B cell (primary cell): ENCODE measurements at regions not wholly inside any gene's neighbourhood (a gene's known extent, or its start where the extent isn't known, plus 50 kb on each side); places are given as distances from the start of the nearest gene placed in this dataset.

Experiments used
- ATAC-seq: fragments of 200-7000 bp; cut with Tn5 transposase; one replicate; pipeline ENCODE4 v1.10.0; 2021; ENCODE audit warnings: low read depth, mild to moderate bottlenecking, moderate number of reproducible peaks, moderate library complexity
- CTCF ChIA-PET: fragments of 350-600 bp; sonication (Branson Sonifier 250); formaldehyde crosslinking; loops from one replicate; lab custom pipeline; 2021; ENCODE audit warnings: antibody characterized with exemption, inconsistent platforms; lab: Charles Lee
- POLR2A ChIA-PET: fragments of 350-600 bp; sonication (Branson Sonifier 250); formaldehyde crosslinking; loops from one replicate; lab custom pipeline; 2021; ENCODE audit warnings: antibody characterized with exemption; lab: Charles Lee
- DNase-seq: peaks from one replicate; pipeline ENCODE4 v3.0.0; 2013
- H2AFZ ChIP-seq: 2 replicates; pipeline ENCODE4 v1.6.1; 2012; ENCODE audit warnings: mild to moderate bottlenecking, low read depth, low read length; ENCODE audit not compliant: insufficient read depth, poor library complexity, severe bottlenecking
- H3K27ac ChIP-seq, 2 donors: 1 replicate in 1 of 2; 2 replicates in 1 of 2; pipeline ENCODE4 v1.5.1; 2012 to 2013; ENCODE audit warnings: low read length in 2 of 2, mild to moderate bottlenecking in 2 of 2, moderate library complexity in 1 of 2
- H3K27me3 ChIP-seq, 4 experiments: fragments of 200-600 bp in 1 of 4; sonication (generic) in 1 of 4; replicated peaks in 1 of 4; 1 replicate in 2 of 4; 2 replicates in 2 of 4; pipeline versions ENCODE4 v1.6.1 to v1.7.0; 2013 to 2016; ENCODE audit warnings: low read length in 3 of 4, mild to moderate bottlenecking in 2 of 4, mixed read lengths in 1 of 4, moderate library complexity in 1 of 4; ENCODE audit not compliant: insufficient read depth in 4 of 4, control insufficient read depth in 3 of 4; ENCODE audit errors: control extremely low read depth in 1 of 4
- H3K36me3 ChIP-seq, 2 experiments: replicated peaks in 1 of 2; 1 replicate in 1 of 2; 2 replicates in 1 of 2; pipeline versions ENCODE4 v1.6.1 to v1.7.1; 2013; ENCODE audit warnings: low read length in 1 of 2; ENCODE audit not compliant: insufficient read depth in 2 of 2, control insufficient read depth in 1 of 2; ENCODE audit errors: control extremely low read depth in 1 of 2, extremely low read depth in 1 of 2
- H3K4me1 ChIP-seq, 2 donors: fragments of 200-600 bp in 1 of 2; sonication (generic) in 1 of 2; 1 replicate in 1 of 2; 2 replicates in 1 of 2; pipeline versions ENCODE4 v1.5.1 to v1.6.1; 2013 to 2017; ENCODE audit warnings: low read length in 2 of 2; ENCODE audit not compliant: control insufficient read depth in 2 of 2, insufficient read depth in 2 of 2
- H3K4me2 ChIP-seq: replicated peaks from 2 replicates; pipeline ENCODE3; 2012; ENCODE audit warnings: mild to moderate bottlenecking, low read depth, low read length; ENCODE audit not compliant: poor library complexity, severe bottlenecking
- H3K4me3 ChIP-seq, 5 experiments: fragments of 200-600 bp in 1 of 5; sonication (generic) in 1 of 5; 1 replicate in 3 of 5; 2 replicates in 2 of 5; pipeline versions ENCODE4 v1.5.1 to v1.7.0; 2011 to 2016; ENCODE audit warnings: low read length in 4 of 5, mild to moderate bottlenecking in 4 of 5, low read depth in 2 of 5, control low read depth in 1 of 5, moderate library complexity in 1 of 5; ENCODE audit not compliant: insufficient read depth in 1 of 5; ENCODE audit errors: control extremely low read depth in 1 of 5, extremely low read depth in 1 of 5
- H3K79me2 ChIP-seq: fragments of 200-600 bp; sonication (generic); one replicate; pipeline ENCODE4 v1.6.0; 2016; ENCODE audit warnings: low read length; ENCODE audit not compliant: control insufficient read depth, insufficient read depth
- H3K9ac ChIP-seq: fragments of 200-600 bp; sonication (generic); 2 replicates; pipeline ENCODE4 v1.6.1; 2017; ENCODE audit warnings: mild to moderate bottlenecking, low read length, moderate library complexity
- H3K9me3 ChIP-seq, 3 donors: one replicate each; pipeline versions ENCODE4 v1.6.1 to v1.7.1; 2013; ENCODE audit warnings: low read length in 2 of 3; ENCODE audit not compliant: control insufficient read depth in 2 of 3, insufficient read depth in 1 of 3; ENCODE audit errors: control extremely low read depth in 1 of 3
- H4K20me1 ChIP-seq: 2 replicates; pipeline ENCODE4 v1.6.0; 2012; ENCODE audit warnings: mild to moderate bottlenecking, low read length; ENCODE audit not compliant: insufficient read depth, control insufficient read depth, poor library complexity, severe bottlenecking
- H3K27ac Mint-ChIP-seq: one replicate; pipeline ENCODE4 v1.8.0; 2021; ENCODE audit warnings: mixed read lengths
- H3K27me3 Mint-ChIP-seq: one replicate; pipeline ENCODE4 v1.8.0; 2021; ENCODE audit warnings: mixed read lengths
- H3K4me1 Mint-ChIP-seq: one replicate; pipeline ENCODE4 v1.8.0; 2021; ENCODE audit warnings: mixed read lengths
- H3K4me3 Mint-ChIP-seq: one replicate; pipeline ENCODE4 v1.8.0; 2021; ENCODE audit warnings: mixed read lengths
- H3K9me3 Mint-ChIP-seq: one replicate; pipeline ENCODE4 v1.8.0; 2022; ENCODE audit warnings: mixed read lengths; ENCODE audit not compliant: insufficient read depth
- EZH2 ChIP-seq: IDR thresholded peaks from 2 replicates; pipeline ENCODE4 v1.6.1; 2012; ENCODE audit warnings: borderline replicate concordance, low read depth, mild to moderate bottlenecking, moderate library complexity, low read length; ENCODE audit not compliant: insufficient read depth, poor library complexity, severe bottlenecking
- WGBS: methylation state at CpG from one replicate; pipeline ENCODE4 v1.1.5; 2013; ENCODE audit warnings: missing lambda C conversion rate; ENCODE audit not compliant: insufficient coverage; 5-methylcytosine and 5-hydroxymethylcytosine counted together
- intact Hi-C: fragments of 100-400 bp; cut with micrococcal nuclease; formaldehyde crosslinking; loops from one replicate; pipeline ENCODE4 v1.10.0; 2022
- TF ChIP-seq, protein P1 (sequence below): fragments of 200-600 bp; IDR thresholded peaks from one replicate; pipeline ENCODE4 v1.8.0; 2022; ENCODE audit warnings: antibody characterized with exemption, mild to moderate bottlenecking

DNA sequence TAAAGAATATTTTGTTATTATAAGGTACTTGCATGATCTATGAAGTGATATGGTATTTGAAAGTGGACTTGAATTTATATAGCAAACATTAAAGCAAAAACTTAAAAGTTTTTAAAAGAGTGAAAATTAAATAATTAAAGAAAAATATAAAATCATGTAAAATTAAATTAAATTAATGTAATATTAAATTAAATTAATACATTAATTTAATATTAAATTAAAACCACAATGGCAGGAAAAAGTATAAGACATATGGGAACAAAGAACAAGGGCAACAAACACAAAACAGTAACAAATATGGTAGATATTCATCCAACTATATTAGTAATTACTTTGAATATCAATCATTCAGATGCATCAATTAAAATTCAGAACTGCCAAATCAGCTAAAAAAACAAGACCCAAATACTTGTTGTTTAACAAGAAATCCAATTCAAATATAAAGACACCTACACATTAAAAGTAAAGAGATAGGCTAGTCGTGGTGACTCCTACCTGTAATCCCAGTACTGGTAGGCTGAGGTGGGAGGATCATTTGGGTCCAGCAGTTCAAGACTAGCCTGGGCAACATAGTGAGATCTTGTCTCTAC, 992.2 kb upstream of the MIR17HG start:
- ATAC-seq: no peak
- no peak overlapping the region for H3K9ac ChIP-seq
- CTCF ChIA-PET: no interaction called here

DNA sequence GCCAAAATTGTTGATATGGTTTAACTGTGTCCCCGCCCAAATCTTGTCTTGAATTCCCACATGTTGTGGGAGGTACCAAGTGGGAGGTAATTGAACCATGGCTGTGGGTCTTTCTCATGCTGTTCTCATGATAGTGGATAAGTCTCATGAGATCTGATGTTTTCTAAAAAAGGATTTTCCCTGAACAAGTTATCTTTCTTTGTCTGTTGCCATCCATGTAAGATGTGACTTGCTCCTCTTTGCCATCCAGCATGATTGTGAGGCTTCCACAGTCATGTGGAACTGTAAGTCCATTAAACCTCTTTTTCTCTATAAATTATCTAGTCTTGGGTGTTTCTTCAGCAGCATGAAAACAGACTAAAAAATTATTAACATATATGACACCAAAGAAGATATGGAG, 986.7 kb upstream of the MIR17HG start:
- Mint-ChIP-seq H3K9me3 (peaks cover 13% of the 10 kb centered on the region), H3K4me1 (no peaks in the 10 kb centered on the region), H3K27ac (no peak overlapping the region), H3K27me3 (no peaks in the 10 kb centered on the region), H3K4me3 (no peak overlapping the region)
- ChIA-PET POLR2A (no interaction called here), CTCF (no interaction called here)
- Histone ChIP-seq H3K9ac (no peak overlapping the region), H3K27ac (no peak overlapping the region), H3K4me1 (no peaks in the 10 kb centered on the region), H3K36me3 (no peaks in the 10 kb centered on the region), H3K9me3 (peaks cover 0 to 3% (median 0%) of the 10 kb centered on the region in 3 donors), H3K4me3 (no peak overlapping the region), H3K4me2 (no peak overlapping the region), H4K20me1 (no peaks in the 10 kb centered on the region), H3K27me3 (no peaks in the 10 kb centered on the region), H2AFZ (no peak overlapping the region), H3K79me2 (no peaks in the 10 kb centered on the region)
- TF ChIP-seq EZH2: no peak
- TF ChIP-seq, protein P1, sequence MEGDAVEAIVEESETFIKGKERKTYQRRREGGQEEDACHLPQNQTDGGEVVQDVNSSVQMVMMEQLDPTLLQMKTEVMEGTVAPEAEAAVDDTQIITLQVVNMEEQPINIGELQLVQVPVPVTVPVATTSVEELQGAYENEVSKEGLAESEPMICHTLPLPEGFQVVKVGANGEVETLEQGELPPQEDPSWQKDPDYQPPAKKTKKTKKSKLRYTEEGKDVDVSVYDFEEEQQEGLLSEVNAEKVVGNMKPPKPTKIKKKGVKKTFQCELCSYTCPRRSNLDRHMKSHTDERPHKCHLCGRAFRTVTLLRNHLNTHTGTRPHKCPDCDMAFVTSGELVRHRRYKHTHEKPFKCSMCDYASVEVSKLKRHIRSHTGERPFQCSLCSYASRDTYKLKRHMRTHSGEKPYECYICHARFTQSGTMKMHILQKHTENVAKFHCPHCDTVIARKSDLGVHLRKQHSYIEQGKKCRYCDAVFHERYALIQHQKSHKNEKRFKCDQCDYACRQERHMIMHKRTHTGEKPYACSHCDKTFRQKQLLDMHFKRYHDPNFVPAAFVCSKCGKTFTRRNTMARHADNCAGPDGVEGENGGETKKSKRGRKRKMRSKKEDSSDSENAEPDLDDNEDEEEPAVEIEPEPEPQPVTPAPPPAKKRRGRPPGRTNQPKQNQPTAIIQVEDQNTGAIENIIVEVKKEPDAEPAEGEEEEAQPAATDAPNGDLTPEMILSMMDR: no peak
- no peak for ATAC-seq
- intact Hi-C loops: no loop called here
- DNase-seq: no peak
- 100% methylated on average over 1 of the region's 1 CpG for WGBS

More for the DNA sequence above, 992.2 kb upstream of the MIR17HG start:
- DNase-seq: no peak
- no peak overlapping the region for H3K27ac ChIP-seq
- no peak overlapping the region for H3K4me3 ChIP-seq
- intact Hi-C loops: no loop called here
- WGBS: no CpG with 5 or more reads among the region's 1 CpG
- no peaks in the 10 kb centered on the region for H4K20me1 ChIP-seq
- no peak for TF ChIP-seq EZH2
- TF ChIP-seq, protein P1: no peak
- H3K79me2 ChIP-seq: no peaks in the 10 kb centered on the region
- no peak overlapping the region for H3K27ac Mint-ChIP-seq
- H2AFZ ChIP-seq: no peak overlapping the region
- POLR2A ChIA-PET: no interaction called here
- no peaks in the 10 kb centered on the region for H3K4me1 ChIP-seq
- H3K27me3 Mint-ChIP-seq: no peaks in the 10 kb centered on the region
- no peaks in the 10 kb centered on the region for H3K9me3 ChIP-seq
- H3K4me2 ChIP-seq: no peak overlapping the region
- no peak overlapping the region for H3K4me3 Mint-ChIP-seq
- H3K9me3 Mint-ChIP-seq: peaks cover 5% of the 10 kb centered on the region
- H3K4me1 Mint-ChIP-seq: no peaks in the 10 kb centered on the region
- no peaks in the 10 kb centered on the region for H3K27me3 ChIP-seq
- no peaks in the 10 kb centered on the region for H3K36me3 ChIP-seq
